KMS-11 (cell line): ENCODE measurements at regions not wholly inside any gene's neighbourhood (a gene's known extent, or its start where the extent isn't known, plus 50 kb on each side); places are given as distances from the start of the nearest gene placed in this dataset.

Source experiments
- H2AFZ ChIP-seq: fragments of 200-600 bp; sonication (generic); 2 replicates; pipeline ENCODE4 v1.6.1; 2016; ENCODE audit warnings: antibody characterized with exemption, mixed run types, low read depth
- H3K27ac ChIP-seq: fragments of 200-600 bp; sonication (generic); 2 replicates; pipeline ENCODE4 v1.6.1; 2016; ENCODE audit warnings: mild to moderate bottlenecking, mixed run types
- H3K27me3 ChIP-seq: fragments of 200-600 bp; sonication (generic); 2 replicates; pipeline ENCODE4 v1.6.1; 2017; ENCODE audit warnings: mild to moderate bottlenecking, low read depth, mixed run types, moderate library complexity; ENCODE audit not compliant: insufficient read depth
- H3K36me3 ChIP-seq: fragments of 200-600 bp; sonication (generic); 2 replicates; pipeline ENCODE4 v1.6.1; 2017; ENCODE audit warnings: mild to moderate bottlenecking, mixed run types; ENCODE audit not compliant: insufficient read depth
- H3K4me1 ChIP-seq: fragments of 200-600 bp; sonication (generic); 2 replicates; pipeline ENCODE4 v1.6.1; 2016; ENCODE audit warnings: mild to moderate bottlenecking, low read depth, mixed run types; ENCODE audit not compliant: poor library complexity, severe bottlenecking
- H3K4me2 ChIP-seq: fragments of 200-600 bp; sonication (generic); 2 replicates; pipeline ENCODE4 v1.7.0; 2016; ENCODE audit warnings: mild to moderate bottlenecking, mixed run types
- H3K4me3 ChIP-seq: fragments of 200-600 bp; sonication (generic); IDR thresholded peaks from 2 replicates; pipeline ENCODE4 v1.6.1; 2017; ENCODE audit warnings: low read depth, low read length, mixed read lengths; ENCODE audit not compliant: insufficient read depth
- H3K79me2 ChIP-seq: fragments of 200-600 bp; sonication (generic); 2 replicates; pipeline ENCODE4 v1.6.1; 2016; ENCODE audit warnings: low read depth, mixed run types; ENCODE audit not compliant: insufficient read depth
- H3K9ac ChIP-seq: fragments of 200-600 bp; sonication (generic); 2 replicates; pipeline ENCODE4 v1.6.1; 2016; ENCODE audit warnings: mild to moderate bottlenecking, mixed run types
- H4K20me1 ChIP-seq: fragments of 200-600 bp; sonication (generic); 2 replicates; pipeline ENCODE4 v1.6.1; 2016; ENCODE audit warnings: mild to moderate bottlenecking, mixed run types; ENCODE audit not compliant: insufficient read depth
- TF ChIP-seq, protein P1 (sequence below): fragments of 200-600 bp; sonication (generic); conservative IDR thresholded peaks from 2 replicates; pipeline ENCODE4 v1.6.1; 2017; ENCODE audit warnings: low read depth, mild to moderate bottlenecking, antibody characterized with exemption, low read length, moderate library complexity, mixed read lengths

DNA sequence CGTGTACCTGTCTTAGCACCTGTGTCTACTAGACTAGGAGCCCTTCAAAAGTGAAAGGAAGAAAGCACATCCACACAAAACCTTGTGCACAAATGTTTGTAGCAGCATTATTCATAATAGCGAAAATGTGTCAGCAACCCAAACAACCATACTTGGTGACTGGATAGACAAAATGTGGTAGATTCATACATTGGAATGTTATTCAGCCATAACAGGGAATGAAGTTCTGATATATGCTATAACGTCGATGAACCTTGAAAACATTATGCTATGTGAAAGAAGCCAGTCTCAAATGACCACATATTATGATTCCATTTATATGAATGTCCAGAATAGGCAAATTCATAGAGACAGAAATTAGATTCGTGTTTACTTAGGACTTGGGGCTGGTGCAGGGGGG lies 57.8 kb upstream of the LARP1 start:
- Histone ChIP-seq H3K9ac (no peak overlapping the region), H3K4me2 (no peak overlapping the region), H3K4me1 (no peaks in the 10 kb centered on the region), H3K27me3 (no peaks in the 10 kb centered on the region), H3K36me3 (no peaks in the 10 kb centered on the region), H3K79me2 (no peaks in the 10 kb centered on the region), H2AFZ (no peak overlapping the region), H4K20me1 (no peaks in the 10 kb centered on the region), H3K4me3 (no peak overlapping the region), H3K27ac (no peak overlapping the region)
- TF ChIP-seq, protein P1, sequence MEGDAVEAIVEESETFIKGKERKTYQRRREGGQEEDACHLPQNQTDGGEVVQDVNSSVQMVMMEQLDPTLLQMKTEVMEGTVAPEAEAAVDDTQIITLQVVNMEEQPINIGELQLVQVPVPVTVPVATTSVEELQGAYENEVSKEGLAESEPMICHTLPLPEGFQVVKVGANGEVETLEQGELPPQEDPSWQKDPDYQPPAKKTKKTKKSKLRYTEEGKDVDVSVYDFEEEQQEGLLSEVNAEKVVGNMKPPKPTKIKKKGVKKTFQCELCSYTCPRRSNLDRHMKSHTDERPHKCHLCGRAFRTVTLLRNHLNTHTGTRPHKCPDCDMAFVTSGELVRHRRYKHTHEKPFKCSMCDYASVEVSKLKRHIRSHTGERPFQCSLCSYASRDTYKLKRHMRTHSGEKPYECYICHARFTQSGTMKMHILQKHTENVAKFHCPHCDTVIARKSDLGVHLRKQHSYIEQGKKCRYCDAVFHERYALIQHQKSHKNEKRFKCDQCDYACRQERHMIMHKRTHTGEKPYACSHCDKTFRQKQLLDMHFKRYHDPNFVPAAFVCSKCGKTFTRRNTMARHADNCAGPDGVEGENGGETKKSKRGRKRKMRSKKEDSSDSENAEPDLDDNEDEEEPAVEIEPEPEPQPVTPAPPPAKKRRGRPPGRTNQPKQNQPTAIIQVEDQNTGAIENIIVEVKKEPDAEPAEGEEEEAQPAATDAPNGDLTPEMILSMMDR: no peak

DNA sequence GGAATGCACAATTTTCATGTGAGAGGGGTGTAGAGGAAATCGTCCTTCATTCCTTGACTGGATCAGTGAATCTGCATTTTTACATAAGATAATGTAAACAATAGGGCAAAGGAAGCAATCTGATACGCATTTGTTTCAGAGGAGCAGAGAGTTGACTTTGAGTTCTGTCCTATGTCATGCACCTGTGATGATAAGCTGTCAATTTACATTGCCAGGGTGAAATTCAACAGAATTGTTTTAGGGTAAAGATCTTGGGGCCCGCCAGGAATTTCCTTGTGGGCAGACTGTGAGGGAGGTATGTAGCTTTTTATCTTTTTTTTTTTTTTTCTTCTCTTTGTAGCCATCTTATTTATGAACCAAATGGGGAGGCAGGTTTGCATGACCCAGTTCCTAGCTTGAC lies 58.3 kb upstream of the LARP1 start:
- Histone ChIP-seq H3K4me1 (no peaks in the 10 kb centered on the region), H3K36me3 (no peaks in the 10 kb centered on the region), H3K27me3 (no peaks in the 10 kb centered on the region), H2AFZ (no peak overlapping the region), H3K4me2 (no peak overlapping the region), H3K9ac (no peak overlapping the region), H3K4me3 (no peak overlapping the region), H3K79me2 (no peaks in the 10 kb centered on the region), H4K20me1 (no peaks in the 10 kb centered on the region), H3K27ac (no peak overlapping the region)
- TF ChIP-seq, protein P1: no peak

DNA sequence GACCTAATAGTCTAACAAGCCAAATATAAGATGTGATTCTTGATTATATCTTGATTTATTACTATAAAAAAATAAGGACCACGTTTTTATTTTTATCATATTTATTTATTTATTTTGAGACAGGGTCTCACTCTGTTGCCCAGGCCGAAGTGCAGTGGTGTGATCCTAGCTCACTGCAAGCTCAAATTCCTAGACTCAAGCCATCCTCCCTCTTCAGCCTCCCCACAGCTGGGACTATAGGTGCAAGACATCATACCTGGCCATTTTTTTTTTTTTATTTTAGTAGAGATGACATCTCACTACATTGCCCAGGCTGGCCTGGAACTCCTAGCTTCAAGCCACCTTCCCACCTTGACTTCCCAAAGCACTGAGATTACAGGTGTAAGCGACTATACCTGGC lies 61.0 kb upstream of the LARP1 start:
- TF ChIP-seq, protein P1: no peak

DNA sequence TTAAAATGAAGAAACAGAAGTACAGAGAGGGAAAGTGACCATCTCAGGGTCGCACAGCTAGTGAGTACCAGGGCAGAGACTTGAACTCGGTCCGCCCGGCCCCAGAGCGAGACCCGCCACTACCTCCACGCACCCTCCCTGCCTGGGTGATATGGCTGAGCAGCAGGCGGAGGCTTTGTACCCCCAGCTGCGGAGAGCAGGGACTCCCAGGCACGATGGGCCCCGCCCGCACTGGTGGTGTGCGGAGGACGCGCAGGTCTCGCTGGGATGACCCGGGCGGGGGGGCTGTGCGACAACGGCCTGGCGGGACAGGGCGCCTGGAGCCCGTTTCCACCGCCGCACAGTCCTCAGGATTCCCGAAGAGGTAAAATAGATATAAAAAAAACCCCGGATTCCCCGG lies 64.7 kb upstream of the LARP1 start:
- no peak overlapping the region for H2AFZ ChIP-seq

More for the DNA sequence above, 61.0 kb upstream of the LARP1 start:
- Histone ChIP-seq H3K27ac (no peak overlapping the region), H3K79me2 (no peaks in the 10 kb centered on the region), H3K27me3 (no peaks in the 10 kb centered on the region), H3K36me3 (no peaks in the 10 kb centered on the region), H3K4me1 (no peaks in the 10 kb centered on the region), H4K20me1 (no peaks in the 10 kb centered on the region), H3K4me2 (no peak overlapping the region), H2AFZ (no peak overlapping the region), H3K9ac (no peak overlapping the region), H3K4me3 (no peak overlapping the region)

More for the DNA sequence above, 64.7 kb upstream of the LARP1 start:
- H3K36me3 ChIP-seq: no peaks in the 10 kb centered on the region
- no peak overlapping the region for H3K9ac ChIP-seq
- no peak overlapping the region for H3K4me2 ChIP-seq
- H4K20me1 ChIP-seq: no peaks in the 10 kb centered on the region
- no peaks in the 10 kb centered on the region for H3K27me3 ChIP-seq
- H3K4me3 ChIP-seq: no peak overlapping the region
- TF ChIP-seq, protein P1: no peak
- no peak overlapping the region for H3K27ac ChIP-seq
- no peaks in the 10 kb centered on the region for H3K4me1 ChIP-seq
- H3K79me2 ChIP-seq: no peaks in the 10 kb centered on the region
